NCI-H2196 (cell line): ENCODE measurements at regions not wholly inside any gene's neighbourhood (a gene's known extent, or its start where the extent isn't known, plus 50 kb on each side); places are given as distances from the start of the nearest gene placed in this dataset.
"Not testable (repeated sequence)": the region's sequence is repeated elsewhere in the genome, so short reads cannot be mapped to it uniquely, and the experiment has no call there.

ENCODE experiments used
- DNase-seq: peaks from one replicate; lab custom pipeline; 2025; ENCODE audit not compliant: unreplicated experiment; lab: John Stamatoyannopoulos, UW

- DNase-seq: no peak
These were observed 893.2 kb upstream of the CRIM1 start for GRCh38 chr2:35462226-35462998.

GRCh38 chr2:35461406-35461805 lies 894.2 kb upstream of the CRIM1 start:
- no peak for DNase-seq

GRCh38 chr2:35454966-35455638 lies 900.5 kb upstream of the CRIM1 start:
- DNase-seq: no peak

- no peak for DNase-seq
These were observed 907.8 kb upstream of the CRIM1 start for GRCh38 chr2:35447821-35448220.

- DNase-seq: no peak
These were observed 908.4 kb upstream of the CRIM1 start for GRCh38 chr2:35447215-35447614.

- no peak for DNase-seq
These were observed 912.5 kb upstream of the CRIM1 start for GRCh38 chr2:35443087-35443486.

- DNase-seq: not testable (repeated sequence)
These were observed 914.0 kb upstream of the CRIM1 start for GRCh38 chr2:35441575-35441974.

GRCh38 chr2:35440308-35440707 lies 915.3 kb upstream of the CRIM1 start:
- DNase-seq: not testable (repeated sequence)

- DNase-seq: not testable (repeated sequence)
These were observed 918.7 kb upstream of the CRIM1 start for GRCh38 chr2:35436893-35437292.

GRCh38 chr2:35428548-35428947 lies 927.0 kb upstream of the CRIM1 start:
- peak; percentile 6 for DNase-seq

GRCh38 chr2:35421485-35421884 lies 934.1 kb upstream of the CRIM1 start:
- DNase-seq: no peak

GRCh38 chr2:35417293-35417692 lies 938.3 kb upstream of the CRIM1 start:
- DNase-seq: no peak

- DNase-seq: no peak
These were observed 939.0 kb upstream of the CRIM1 start for GRCh38 chr2:35416391-35417140.

GRCh38 chr2:35415942-35416341 lies 939.6 kb upstream of the CRIM1 start:
- DNase-seq: no peak

- DNase-seq: no peak
These were observed 940.3 kb upstream of the CRIM1 start for GRCh38 chr2:35415282-35415681.

GRCh38 chr2:35410431-35411061 lies 945.0 kb upstream of the CRIM1 start:
- peak; percentile 29 for DNase-seq

- DNase-seq: no peak
These were observed 945.8 kb upstream of the CRIM1 start for GRCh38 chr2:35409762-35410161.

GRCh38 chr2:35408320-35408719 lies 947.3 kb upstream of the CRIM1 start:
- no peak for DNase-seq

GRCh38 chr2:35391736-35392442 lies 963.7 kb upstream of the CRIM1 start:
- DNase-seq: no peak

- DNase-seq: no peak
These were observed 976.8 kb upstream of the CRIM1 start for GRCh38 chr2:35378791-35379190.

- DNase-seq: no peak
These were observed 980.7 kb upstream of the CRIM1 start for GRCh38 chr2:35374845-35375244.
